Neural progenitor cell (in vitro differentiated cells): ENCODE measurements at regions not wholly inside any gene's neighbourhood (a gene's known extent, or its start where the extent isn't known, plus 50 kb on each side); places are given as distances from the start of the nearest gene placed in this dataset.
"Not testable (repeated sequence)": the region's sequence is repeated elsewhere in the genome, so short reads cannot be mapped to it uniquely, and the experiment has no call there.

Source experiments
- EZH2 ChIP-seq: fragments of 200-600 bp; sonication (generic); IDR thresholded peaks from 2 replicates; pipeline ENCODE4 v1.6.1; 2017; ENCODE audit warnings: antibody characterized with exemption, mild to moderate bottlenecking, moderate library complexity
- EZH2phosphoT487 ChIP-seq: fragments of 200-600 bp; sonication (generic); IDR thresholded peaks from 2 replicates; pipeline ENCODE4 v1.6.1; 2017; ENCODE audit warnings: antibody characterized with exemption
- TF ChIP-seq, protein P1 (sequence below): fragments of 200-600 bp; sonication (generic); IDR thresholded peaks from 2 replicates; pipeline ENCODE4 v1.5.1; 2017; ENCODE audit warnings: antibody characterized with exemption, mild to moderate bottlenecking

DNA sequence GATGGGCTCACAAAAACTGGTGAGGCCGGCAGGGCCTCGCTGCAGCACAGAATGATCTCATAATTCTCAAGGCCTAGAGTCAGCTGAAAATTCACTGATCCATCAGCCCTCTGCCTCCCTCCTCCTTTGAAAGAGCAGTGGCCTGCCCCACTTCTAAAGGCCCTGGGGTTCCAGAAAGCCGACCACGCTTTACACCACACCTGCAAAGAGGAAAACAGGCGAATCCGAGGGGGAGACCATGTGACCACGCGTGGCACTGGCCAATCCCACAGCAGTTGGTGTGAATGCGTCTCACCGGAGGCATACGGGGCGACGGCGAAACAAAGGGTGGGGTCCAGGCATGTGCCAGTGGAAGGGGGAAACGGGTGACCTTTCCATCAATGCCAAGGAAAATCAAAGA lies 135.5 kb upstream of the ANKRD20A1 start:
- TF ChIP-seq, protein P1, sequence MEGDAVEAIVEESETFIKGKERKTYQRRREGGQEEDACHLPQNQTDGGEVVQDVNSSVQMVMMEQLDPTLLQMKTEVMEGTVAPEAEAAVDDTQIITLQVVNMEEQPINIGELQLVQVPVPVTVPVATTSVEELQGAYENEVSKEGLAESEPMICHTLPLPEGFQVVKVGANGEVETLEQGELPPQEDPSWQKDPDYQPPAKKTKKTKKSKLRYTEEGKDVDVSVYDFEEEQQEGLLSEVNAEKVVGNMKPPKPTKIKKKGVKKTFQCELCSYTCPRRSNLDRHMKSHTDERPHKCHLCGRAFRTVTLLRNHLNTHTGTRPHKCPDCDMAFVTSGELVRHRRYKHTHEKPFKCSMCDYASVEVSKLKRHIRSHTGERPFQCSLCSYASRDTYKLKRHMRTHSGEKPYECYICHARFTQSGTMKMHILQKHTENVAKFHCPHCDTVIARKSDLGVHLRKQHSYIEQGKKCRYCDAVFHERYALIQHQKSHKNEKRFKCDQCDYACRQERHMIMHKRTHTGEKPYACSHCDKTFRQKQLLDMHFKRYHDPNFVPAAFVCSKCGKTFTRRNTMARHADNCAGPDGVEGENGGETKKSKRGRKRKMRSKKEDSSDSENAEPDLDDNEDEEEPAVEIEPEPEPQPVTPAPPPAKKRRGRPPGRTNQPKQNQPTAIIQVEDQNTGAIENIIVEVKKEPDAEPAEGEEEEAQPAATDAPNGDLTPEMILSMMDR = not testable (repeated sequence)
- not testable (repeated sequence) for TF ChIP-seq EZH2, EZH2phosphoT487
